ENCODE measurements at regions not wholly inside any gene's neighbourhood (a gene's known extent, or its start where the extent isn't known, plus 50 kb on each side); places are given as distances from the start of the nearest gene placed in this dataset.

GRCh38 chr17:79370126-79370525, 240.7 kb downstream of the RBFOX3 start:
- Histone ChIP-seq H3K36me3 (ENCODE audit: control insufficient read depth, insufficient read depth, low read length) (no peaks in the 10 kb centered on the region), H3K4me3 (ENCODE audit: low read depth, low read length) (no peak overlapping the region), H3K4me1 (no peaks in the 10 kb centered on the region), H3K9me3 (no peaks in the 10 kb centered on the region), H3K27me3 (replicated peaks; ENCODE audit: control insufficient read depth, insufficient read depth, low read length) (peaks cover 2% of the 10 kb centered on the region; the same call in 1 of the 2 replicates)
- ChIA-PET CTCF (interaction anchor here (0.7 kb wide), 1 partner anchor 17 kb away, joined by 4 read pairs; no protein-coding TSS in a partner anchor), POLR2A (no interaction called here)
- Mint-ChIP-seq H3K4me1 (ENCODE audit: low read depth, unreplicated experiment) (no peaks in the 10 kb centered on the region), H3K9me3 (ENCODE audit: unreplicated experiment) (no peaks in the 10 kb centered on the region), H3K27me3 (ENCODE audit: insufficient read depth, unreplicated experiment) (peaks cover 34% of the 10 kb centered on the region), H3K4me3 (ENCODE audit: unreplicated experiment) (no peak overlapping the region), H3K36me3 (ENCODE audit: insufficient read depth, unreplicated experiment) (no peaks in the 10 kb centered on the region), H3K27ac (ENCODE audit: unreplicated experiment) (no peak overlapping the region)
- no TSS peak for BruUV-seq (replicated peaks)
- DNase-seq, result no peak
- intact Hi-C loops (cut with micrococcal nuclease; ENCODE audit: unreplicated experiment), result no loop called here
- TF ChIP-seq, protein P1, sequence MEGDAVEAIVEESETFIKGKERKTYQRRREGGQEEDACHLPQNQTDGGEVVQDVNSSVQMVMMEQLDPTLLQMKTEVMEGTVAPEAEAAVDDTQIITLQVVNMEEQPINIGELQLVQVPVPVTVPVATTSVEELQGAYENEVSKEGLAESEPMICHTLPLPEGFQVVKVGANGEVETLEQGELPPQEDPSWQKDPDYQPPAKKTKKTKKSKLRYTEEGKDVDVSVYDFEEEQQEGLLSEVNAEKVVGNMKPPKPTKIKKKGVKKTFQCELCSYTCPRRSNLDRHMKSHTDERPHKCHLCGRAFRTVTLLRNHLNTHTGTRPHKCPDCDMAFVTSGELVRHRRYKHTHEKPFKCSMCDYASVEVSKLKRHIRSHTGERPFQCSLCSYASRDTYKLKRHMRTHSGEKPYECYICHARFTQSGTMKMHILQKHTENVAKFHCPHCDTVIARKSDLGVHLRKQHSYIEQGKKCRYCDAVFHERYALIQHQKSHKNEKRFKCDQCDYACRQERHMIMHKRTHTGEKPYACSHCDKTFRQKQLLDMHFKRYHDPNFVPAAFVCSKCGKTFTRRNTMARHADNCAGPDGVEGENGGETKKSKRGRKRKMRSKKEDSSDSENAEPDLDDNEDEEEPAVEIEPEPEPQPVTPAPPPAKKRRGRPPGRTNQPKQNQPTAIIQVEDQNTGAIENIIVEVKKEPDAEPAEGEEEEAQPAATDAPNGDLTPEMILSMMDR (IDR thresholded peaks at IDR 0.05; ENCODE audit: insufficient read depth in 1 of 2, low read depth in 1 of 2, low read length in 1 of 2, severe bottlenecking in 1 of 2, unreplicated experiment in 1 of 2), result no peak

GRCh38 chr17:79369532-79369931, 241.3 kb downstream of the RBFOX3 start:
- Mint-ChIP-seq H3K9me3 (ENCODE audit: unreplicated experiment) (no peaks in the 10 kb centered on the region), H3K4me1 (ENCODE audit: low read depth, unreplicated experiment) (no peaks in the 10 kb centered on the region), H3K36me3 (ENCODE audit: insufficient read depth, unreplicated experiment) (no peaks in the 10 kb centered on the region), H3K4me3 (ENCODE audit: unreplicated experiment) (no peak overlapping the region), H3K27ac (ENCODE audit: unreplicated experiment) (no peak overlapping the region), H3K27me3 (ENCODE audit: insufficient read depth, unreplicated experiment) (peaks cover 33% of the 10 kb centered on the region)
- H3K4me1 ChIP-seq, result no peaks in the 10 kb centered on the region
- H3K4me3 ChIP-seq (ENCODE audit: low read depth, low read length), result no peak overlapping the region
- peaks cover 3% of the 10 kb centered on the region for H3K27me3 ChIP-seq (replicated peaks; ENCODE audit: control insufficient read depth, insufficient read depth, low read length)
- TF ChIP-seq, protein P1 (IDR thresholded peaks at IDR 0.05; ENCODE audit: insufficient read depth in 1 of 2, low read depth in 1 of 2, low read length in 1 of 2, severe bottlenecking in 1 of 2, unreplicated experiment in 1 of 2), result no peak
- ChIA-PET POLR2A (no interaction called here), CTCF (no interaction called here)
- H3K36me3 ChIP-seq (ENCODE audit: control insufficient read depth, insufficient read depth, low read length), result no peaks in the 10 kb centered on the region
- no peaks in the 10 kb centered on the region for H3K9me3 ChIP-seq
- no TSS peak for BruUV-seq (replicated peaks)
- intact Hi-C loops (cut with micrococcal nuclease; ENCODE audit: unreplicated experiment), result no loop called here
- no peak for DNase-seq

- intact Hi-C loops (cut with micrococcal nuclease; ENCODE audit: unreplicated experiment), result no loop called here
- Histone ChIP-seq H3K4me1 (no peaks in the 10 kb centered on the region), H3K9me3 (no peaks in the 10 kb centered on the region), H3K27me3 (replicated peaks; ENCODE audit: control insufficient read depth, insufficient read depth, low read length) (peaks cover 3% of the 10 kb centered on the region), H3K4me3 (ENCODE audit: low read depth, low read length) (no peak overlapping the region), H3K36me3 (ENCODE audit: control insufficient read depth, insufficient read depth, low read length) (no peaks in the 10 kb centered on the region)
- H3K4me3 Mint-ChIP-seq (ENCODE audit: unreplicated experiment), result no peak overlapping the region
- no peak for DNase-seq
- ChIA-PET CTCF (no interaction called here), POLR2A (no interaction called here)
- H3K36me3 Mint-ChIP-seq (ENCODE audit: insufficient read depth, unreplicated experiment), result no peaks in the 10 kb centered on the region
- H3K27ac Mint-ChIP-seq (ENCODE audit: unreplicated experiment), result no peak overlapping the region
- TF ChIP-seq, protein P1 (IDR thresholded peaks at IDR 0.05; ENCODE audit: insufficient read depth in 1 of 2, low read depth in 1 of 2, low read length in 1 of 2, severe bottlenecking in 1 of 2, unreplicated experiment in 1 of 2), result no peak
- peaks cover 33% of the 10 kb centered on the region for H3K27me3 Mint-ChIP-seq (ENCODE audit: insufficient read depth, unreplicated experiment)
- BruUV-seq (replicated peaks), result no TSS peak
- no peaks in the 10 kb centered on the region for H3K9me3 Mint-ChIP-seq (ENCODE audit: unreplicated experiment)
- no peaks in the 10 kb centered on the region for H3K4me1 Mint-ChIP-seq (ENCODE audit: low read depth, unreplicated experiment)
Observed at GRCh38 chr17:79369001-79369400, 241.8 kb downstream of the RBFOX3 start.

All from Caco-2 (cell line).